K562 (cell line): ENCODE measurements at regions not wholly inside any gene's neighbourhood (a gene's known extent, or its start where the extent isn't known, plus 50 kb on each side); places are given as distances from the start of the nearest gene placed in this dataset.

Experiments used
- ATAC-seq: fragments of 200-7000 bp; cut with Tn5 transposase; 3 replicates; pipeline ENCODE4 v1.9.1; 2020; ENCODE audit warnings: moderate library complexity
- BruUV-seq: library from RNA; stranded (reverse); fragments of 400-500 nt; replicated peaks from 2 replicates; lab custom pipeline; 2021; lab: Mats Ljungman, UMichigan
- CTCF ChIA-PET: fragments of 300-600 bp; formaldehyde crosslinking; extraction: SDS; loops from one replicate; lab custom pipeline; 2021; ENCODE audit warnings: low intra/inter-chr PET ratio; lab: Yijun Ruan, JAX
- POLR2A ChIA-PET: fragments of 300-600, 350-650 bp; sonication (Branson Sonifier 250); formaldehyde crosslinking; extraction: SDS; loops from one replicate; lab custom pipeline; 2021; ENCODE audit warnings: antibody characterized with exemption, inconsistent platforms; lab: Yijun Ruan, JAX
- DNase-seq, 4 experiments: peaks; one replicate each; pipeline versions ENCODE4 v3.0.0 to v3.0.0-alpha.2; 2011 to 2018; ENCODE audit warnings: low spot score in 3 of 4, mixed read lengths in 3 of 4; ENCODE audit errors: extremely low read depth in 1 of 4
- FAIRE-seq: peaks from 2 replicates; lab custom pipeline; 2011; peaks lifted over from hg19 to GRCh38; lab: Jason Lieb, UNC
- H2AFZ ChIP-seq: 2 replicates; pipeline ENCODE4 v1.6.0; 2011; ENCODE audit warnings: low read depth, low read length, control low read depth, inconsistent platforms
- H3K27ac ChIP-seq: fragments of 200-600 bp; 3 replicates; pipeline ENCODE4 v1.8.0; 2011; ENCODE audit warnings: low read depth, mild to moderate bottlenecking, control low read depth, inconsistent platforms, low read length, moderate library complexity, mixed read lengths; ENCODE audit errors: extremely low read depth
- H3K27me3 ChIP-seq, 2 experiments: fragments of 300-600 bp in 1 of 2; 2 replicates in 1 of 2; 3 replicates in 1 of 2; pipeline versions ENCODE4 v1.6.0 to v1.8.0; 2011; ENCODE audit warnings: inconsistent platforms in 2 of 2, low read length in 2 of 2, mild to moderate bottlenecking in 1 of 2, mixed read lengths in 1 of 2, moderate library complexity in 1 of 2; ENCODE audit not compliant: control insufficient read depth in 2 of 2, insufficient read depth in 2 of 2
- H3K36me3 ChIP-seq: fragments of 300-600 bp; 3 replicates; pipeline ENCODE4 v1.8.0; 2011; ENCODE audit warnings: mild to moderate bottlenecking, low read length, inconsistent platforms; ENCODE audit not compliant: control insufficient read depth, insufficient read depth
- H3K4me1 ChIP-seq, 2 experiments: fragments of 200-600 bp in 1 of 2; replicated peaks in 1 of 2; 2 replicates in 1 of 2; 3 replicates in 1 of 2; pipeline versions ENCODE4 v1.5.1 to v1.8.0; 2011; ENCODE audit warnings: inconsistent platforms in 2 of 2, low read length in 2 of 2, mild to moderate bottlenecking in 1 of 2, mixed read lengths in 1 of 2, moderate library complexity in 1 of 2; ENCODE audit not compliant: control insufficient read depth in 2 of 2, insufficient read depth in 2 of 2
- H3K4me2 ChIP-seq: 2 replicates; pipeline ENCODE4 v1.6.1; 2011; ENCODE audit warnings: low read length, control low read depth, inconsistent platforms, mixed read lengths; ENCODE audit not compliant: insufficient read depth
- H3K4me3 ChIP-seq: fragments of 200-600 bp; sonication (generic), shearing (Covaris generic); 2 replicates; pipeline ENCODE4 v1.5.1; 2016; ENCODE audit warnings: control low read depth, inconsistent platforms
- H3K79me2 ChIP-seq: fragments of 200-600 bp; 3 replicates; pipeline ENCODE4 v1.8.0; 2011; ENCODE audit warnings: low read length, inconsistent platforms; ENCODE audit not compliant: control insufficient read depth, insufficient read depth
- H3K9ac ChIP-seq, 2 experiments: 2 replicates each; pipeline versions ENCODE4 v1.6.0 to v1.6.1; 2011; ENCODE audit warnings: low read depth in 2 of 2, low read length in 2 of 2, control low read depth in 1 of 2, inconsistent platforms in 1 of 2, mild to moderate bottlenecking in 1 of 2, mixed read lengths in 1 of 2; ENCODE audit not compliant: insufficient read depth in 1 of 2
- H3K9me1 ChIP-seq: one replicate; pipeline ENCODE4 v1.6.0; 2011; ENCODE audit warnings: inconsistent platforms, mild to moderate bottlenecking, low read length, moderate library complexity; ENCODE audit not compliant: control insufficient read depth, insufficient read depth
- H3K9me3 ChIP-seq: replicated peaks from 2 replicates; pipeline ENCODE4 v1.5.1; 2011; ENCODE audit warnings: low read depth, low read length, inconsistent platforms; ENCODE audit not compliant: control insufficient read depth, insufficient read depth
- H4K20me1 ChIP-seq: replicated peaks from 2 replicates; pipeline ENCODE4 v1.6.1; 2011; ENCODE audit warnings: low read length, inconsistent platforms, mixed read lengths; ENCODE audit not compliant: control insufficient read depth, insufficient read depth
- CHD2 ChIP-seq: IDR thresholded peaks from 2 replicates; pipeline ENCODE4 v1.6.1; 2011; ENCODE audit warnings: low read depth, low read length
- CREBBP ChIP-seq: IDR thresholded peaks from one replicate; pipeline ENCODE4 v1.6.1; 2012; ENCODE audit warnings: low read depth, mild to moderate bottlenecking, control low read depth, inconsistent platforms, low read length
- CTCFL ChIP-seq: IDR thresholded peaks from 2 replicates; pipeline ENCODE4 v1.6.1; 2011; ENCODE audit warnings: borderline replicate concordance, low read depth, mild to moderate bottlenecking, moderate library complexity, low read length; ENCODE audit not compliant: insufficient read depth, poor library complexity, severe bottlenecking
- EGR1 ChIP-seq: fragments of 450-650 bp; conservative IDR thresholded peaks from 2 replicates; pipeline ENCODE4 v1.6.1; 2017; ENCODE audit warnings: mild to moderate bottlenecking
- FOSL1 ChIP-seq: fragments of 200-800 bp; sonication (Bioruptor generic); conservative IDR thresholded peaks from 2 replicates; pipeline ENCODE4 v1.6.1; 2016; ENCODE audit warnings: missing genetic modification characterization, missing compliant biosample characterization
- GTF2E2 ChIP-seq: fragments of 200-800 bp; sonication (Bioruptor generic); IDR thresholded peaks from 2 replicates; pipeline ENCODE4 v1.6.1; 2016; ENCODE audit warnings: missing genetic modification characterization, missing compliant biosample characterization
- HOMEZ ChIP-seq: fragments of 250-450 bp; sonication (Bioruptor Pico); IDR thresholded peaks from 2 replicates; pipeline ENCODE4 v1.4.0; 2020; ENCODE audit warnings: mild to moderate bottlenecking, moderate library complexity
- MYBL2 ChIP-seq, 2 experiments: fragments of 450-650 bp in 1 of 2; sonication (generic) in 1 of 2; formaldehyde crosslinking in 1 of 2; IDR thresholded peaks; 2 replicates each; pipeline versions ENCODE4 v1.6.1 to v1.8.1; 2017 to 2022; ENCODE audit warnings: borderline replicate concordance in 1 of 2, inconsistent platforms in 1 of 2, low read depth in 1 of 2, mild to moderate bottlenecking in 1 of 2, missing genetic modification reagents in 1 of 2, moderate library complexity in 1 of 2
- NFXL1 ChIP-seq: fragments of 450-650 bp; formaldehyde crosslinking; IDR thresholded peaks from 2 replicates; pipeline ENCODE4 v1.4.0; 2021; ENCODE audit warnings: mild to moderate bottlenecking
- PBX2 ChIP-seq, 2 experiments: IDR thresholded peaks in 1 of 2; conservative IDR thresholded peaks in 1 of 2; 2 replicates each; pipeline ENCODE4 v1.6.1; 2016; ENCODE audit warnings: low read depth in 2 of 2, mild to moderate bottlenecking in 1 of 2, missing compliant biosample characterization in 1 of 2, missing genetic modification characterization in 1 of 2, moderate library complexity in 1 of 2
- ZNF511 ChIP-seq: sonication (generic); formaldehyde crosslinking; IDR thresholded peaks from 2 replicates; pipeline ENCODE4 v1.8.0; 2022; ENCODE audit warnings: mild to moderate bottlenecking, missing genetic modification reagents
- ZNF583 ChIP-seq: fragments of 250-450 bp; sonication (Bioruptor Pico); IDR thresholded peaks from 2 replicates; pipeline ENCODE4 v1.4.0; 2020
- ZNF639 ChIP-seq, 2 experiments: fragments of 200-800 bp in 1 of 2; sonication (Bioruptor generic) in 1 of 2; sonication (generic) in 1 of 2; formaldehyde crosslinking in 1 of 2; IDR thresholded peaks in 1 of 2; conservative IDR thresholded peaks in 1 of 2; 2 replicates each; pipeline versions ENCODE4 v1.5.0 to v1.6.1; 2016 to 2020; ENCODE audit warnings: missing compliant biosample characterization in 1 of 2, missing genetic modification characterization in 1 of 2, missing genetic modification reagents in 1 of 2
- in situ Hi-C: fragments of 300-500 bp; cut with MboI; formaldehyde crosslinking; loops from 4 replicates; pipeline ENCODE4 v1.15.0; 2018; ENCODE audit warnings: inconsistent platforms, mixed read lengths
- intact Hi-C: fragments of 100-400 bp; cut with micrococcal nuclease; formaldehyde crosslinking; loops from 2 replicates; pipeline ENCODE4 v1.14.2; 2022

GRCh38 chr18:55120896-55121295, 161.6 kb upstream of the CCDC68 start:
- Histone ChIP-seq H3K4me2 (no peak overlapping the region), H3K36me3 (no peaks in the 10 kb centered on the region), H3K9me3 (peaks cover 4% of the 10 kb centered on the region), H3K79me2 (no peaks in the 10 kb centered on the region), H3K27me3 (no peaks in the 10 kb centered on the region), H3K4me3 (no peak overlapping the region), H3K4me1 (peaks cover 0 to 4% of the 10 kb centered on the region in 2 experiments; a peak in 2 of 5 replicates), H3K9ac (no peak overlapping the region), H3K9me1 (no peaks in the 10 kb centered on the region), H4K20me1 (no peaks in the 10 kb centered on the region), H3K27ac (no peak overlapping the region), H2AFZ (no peak overlapping the region)
- no peak for FAIRE-seq
- DNase-seq = no peak
- no peak for ATAC-seq
- intact Hi-C loops (no loop called here), in situ Hi-C loops (no loop called here)
- ChIA-PET CTCF (no interaction called here), POLR2A (no interaction called here)
- BruUV-seq = no TSS peak
- no peak for TF ChIP-seq EGR1
- no peak for TF ChIP-seq ZNF511
- no peak for TF ChIP-seq CTCFL
- TF ChIP-seq MYBL2 (IDR thresholded peaks at IDR 0.05; ENCODE audit: low read depth) = no peak
- no peak for TF ChIP-seq MYBL2 (CRISPR knock-in tag; IDR thresholded peaks at IDR 0.05; ENCODE audit: borderline replicate concordance)
- no peak for TF ChIP-seq FOSL1
- no peak for TF ChIP-seq PBX2 (CRISPR knock-in tag; IDR thresholded peaks at IDR 0.05; ENCODE audit: low read depth)
- TF ChIP-seq PBX2 (tag; conservative IDR thresholded peaks at IDR 0.05; ENCODE audit: low read depth) = no peak
- TF ChIP-seq GTF2E2 = no peak
- no peak for TF ChIP-seq CHD2
- no peak for TF ChIP-seq HOMEZ (CRISPR knock-in tag)
- no peak for TF ChIP-seq ZNF639 (CRISPR knock-in tag; conservative IDR thresholded peaks at IDR 0.05 in 1 of 2, IDR thresholded peaks at IDR 0.05 in 1 of 2)
- TF ChIP-seq CREBBP = no peak
- no peak for TF ChIP-seq NFXL1
- no peak for TF ChIP-seq ZNF583 (CRISPR knock-in tag)
